Glutamatergic neuron (in vitro differentiated cells): ENCODE measurements at regions not wholly inside any gene's neighbourhood (a gene's known extent, or its start where the extent isn't known, plus 50 kb on each side); places are given as distances from the start of the nearest gene placed in this dataset.

Experiments
- DNase-seq: peaks from one replicate; pipeline ENCODE4 v3.0.0; 2022
- H3K27ac Mint-ChIP-seq: one replicate; pipeline ENCODE4 v1.8.0; 2020; ENCODE audit warnings: mild to moderate bottlenecking, mixed read lengths, inconsistent platforms; ENCODE audit not compliant: unreplicated experiment
- H3K27me3 Mint-ChIP-seq: one replicate; pipeline ENCODE4 v1.8.0; 2020; ENCODE audit warnings: mild to moderate bottlenecking, moderate library complexity, mixed read lengths, inconsistent platforms; ENCODE audit not compliant: unreplicated experiment
- H3K36me3 Mint-ChIP-seq: one replicate; pipeline ENCODE4 v1.8.0; 2020; ENCODE audit warnings: mild to moderate bottlenecking, mixed read lengths, inconsistent platforms; ENCODE audit not compliant: unreplicated experiment
- H3K4me1 Mint-ChIP-seq: one replicate; pipeline ENCODE4 v1.8.0; 2020; ENCODE audit warnings: mild to moderate bottlenecking, low read depth, mixed read lengths, inconsistent platforms; ENCODE audit not compliant: unreplicated experiment
- H3K4me3 Mint-ChIP-seq: one replicate; pipeline ENCODE4 v1.8.0; 2020; ENCODE audit warnings: mild to moderate bottlenecking, mixed read lengths, inconsistent platforms; ENCODE audit not compliant: unreplicated experiment
- H3K9me3 Mint-ChIP-seq: one replicate; pipeline ENCODE4 v1.8.0; 2020; ENCODE audit warnings: mild to moderate bottlenecking, moderate library complexity, mixed read lengths, inconsistent platforms; ENCODE audit not compliant: unreplicated experiment
- CTCF ChIP-seq: fragments of 200-600 bp; sonication (generic); IDR thresholded peaks from one replicate; pipeline ENCODE4 v1.5.0; 2021; ENCODE audit not compliant: partially characterized antibody, unreplicated experiment

DNA sequence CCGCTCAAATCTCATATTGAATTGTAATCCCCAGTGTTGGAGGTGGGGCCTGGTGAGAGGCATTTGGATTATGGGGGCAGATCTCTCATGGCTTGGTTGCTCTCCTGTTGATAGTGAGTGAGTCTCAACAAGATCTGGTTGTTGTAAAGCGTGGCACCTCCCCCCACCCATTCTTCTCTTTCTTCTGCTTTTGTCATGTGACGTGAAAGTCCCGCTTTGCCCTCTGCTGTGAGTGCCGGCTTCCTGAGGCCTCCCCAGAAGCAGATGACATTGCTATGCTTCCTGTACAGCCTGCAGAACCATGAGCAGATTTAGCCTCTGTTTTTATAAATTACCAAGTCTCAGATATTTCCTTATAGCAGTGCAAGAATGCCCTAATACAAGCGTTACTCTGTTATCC, 673.8 kb downstream of the ADCYAP1 start:
- Mint-ChIP-seq H3K27me3 (no peaks in the 10 kb centered on the region), H3K9me3 (no peaks in the 10 kb centered on the region), H3K27ac (no peak overlapping the region), H3K4me1 (no peaks in the 10 kb centered on the region), H3K36me3 (no peaks in the 10 kb centered on the region), H3K4me3 (no peak overlapping the region)
- no peak for TF ChIP-seq CTCF
- no peak for DNase-seq

DNA sequence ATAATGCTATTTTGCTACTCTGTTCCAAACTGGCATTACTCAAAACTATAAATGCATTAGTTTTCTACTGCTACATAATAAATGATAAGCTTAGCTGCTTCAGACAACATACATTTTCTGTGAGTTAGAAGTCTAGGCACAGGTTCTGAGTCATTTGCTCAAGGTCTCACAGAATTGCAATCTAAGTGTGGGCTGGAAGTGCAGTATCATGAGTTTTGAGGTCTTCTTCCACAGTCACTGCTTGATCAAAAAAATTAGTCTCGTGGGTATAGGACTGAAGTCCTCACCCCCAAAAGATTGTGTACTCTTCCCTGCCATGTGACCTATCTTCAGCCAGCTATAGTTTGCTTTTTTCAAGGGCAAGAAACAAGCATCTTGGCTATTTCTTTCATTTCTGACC, 676.9 kb downstream of the ADCYAP1 start:
- Mint-ChIP-seq H3K27ac (no peak overlapping the region), H3K36me3 (no peaks in the 10 kb centered on the region), H3K27me3 (no peaks in the 10 kb centered on the region), H3K4me1 (no peaks in the 10 kb centered on the region), H3K9me3 (peaks cover 2% of the 10 kb centered on the region), H3K4me3 (no peak overlapping the region)
- DNase-seq, result no peak
- TF ChIP-seq CTCF, result no peak

DNA sequence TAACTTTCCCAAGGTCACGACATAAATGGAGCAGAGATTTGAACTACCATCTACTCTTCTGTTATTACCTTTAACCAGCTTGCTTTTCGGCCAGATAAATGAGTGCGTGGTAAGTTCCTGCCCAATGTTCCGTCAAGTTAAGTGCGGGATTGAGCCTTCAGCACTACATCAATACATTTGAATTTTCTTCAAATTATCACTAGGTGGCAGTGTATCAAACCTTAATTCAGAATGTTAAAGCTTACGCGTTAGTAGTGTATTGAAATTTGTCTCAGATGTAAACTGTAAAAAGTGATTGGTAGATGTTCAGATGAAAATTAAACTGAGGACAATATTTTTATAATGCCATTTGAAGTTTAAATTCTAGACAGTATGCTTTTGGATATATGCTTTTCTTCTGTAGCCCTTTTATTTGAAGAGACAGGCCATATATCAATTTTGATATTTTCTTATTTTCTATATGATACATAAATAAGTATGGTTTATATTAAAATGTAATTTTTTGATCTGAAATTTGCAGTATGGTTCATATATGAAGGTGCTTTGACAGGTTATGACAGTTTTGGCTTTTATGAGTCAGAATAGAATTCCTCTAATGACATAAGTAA, 681.3 kb downstream of the ADCYAP1 start:
- no peaks in the 10 kb centered on the region for H3K4me1 Mint-ChIP-seq
- no peaks in the 10 kb centered on the region for H3K27me3 Mint-ChIP-seq
- no peak overlapping the region for H3K27ac Mint-ChIP-seq
- peak; percentile 62 for TF ChIP-seq CTCF
- H3K9me3 Mint-ChIP-seq, result peaks cover 2% of the 10 kb centered on the region
- DNase-seq, result no peak
- H3K36me3 Mint-ChIP-seq, result no peaks in the 10 kb centered on the region
- no peak overlapping the region for H3K4me3 Mint-ChIP-seq

DNA sequence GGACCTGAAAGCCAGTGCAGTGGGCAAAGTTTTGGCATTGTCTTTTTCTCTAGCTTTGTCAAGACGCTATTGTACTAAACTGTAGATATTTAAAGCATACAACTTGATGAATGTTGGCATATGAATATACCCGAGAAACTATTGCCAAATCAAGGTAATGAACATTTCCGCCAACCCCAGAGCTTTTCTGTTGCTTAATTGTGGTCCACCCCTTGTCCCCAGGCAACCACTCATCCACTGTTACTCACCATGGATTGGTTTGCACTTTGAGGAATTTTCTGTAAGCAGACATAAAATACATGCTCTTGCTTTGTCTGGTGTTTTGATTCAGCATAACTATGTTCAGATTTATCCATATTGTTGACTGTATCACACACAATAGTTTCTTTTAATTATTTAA, 688.4 kb downstream of the ADCYAP1 start:
- H3K9me3 Mint-ChIP-seq, result no peaks in the 10 kb centered on the region
- no peak for TF ChIP-seq CTCF
- H3K36me3 Mint-ChIP-seq, result no peaks in the 10 kb centered on the region
- H3K27ac Mint-ChIP-seq, result no peak overlapping the region
- H3K4me1 Mint-ChIP-seq, result no peaks in the 10 kb centered on the region
- no peak for DNase-seq
- no peak overlapping the region for H3K4me3 Mint-ChIP-seq
- H3K27me3 Mint-ChIP-seq, result no peaks in the 10 kb centered on the region

DNA sequence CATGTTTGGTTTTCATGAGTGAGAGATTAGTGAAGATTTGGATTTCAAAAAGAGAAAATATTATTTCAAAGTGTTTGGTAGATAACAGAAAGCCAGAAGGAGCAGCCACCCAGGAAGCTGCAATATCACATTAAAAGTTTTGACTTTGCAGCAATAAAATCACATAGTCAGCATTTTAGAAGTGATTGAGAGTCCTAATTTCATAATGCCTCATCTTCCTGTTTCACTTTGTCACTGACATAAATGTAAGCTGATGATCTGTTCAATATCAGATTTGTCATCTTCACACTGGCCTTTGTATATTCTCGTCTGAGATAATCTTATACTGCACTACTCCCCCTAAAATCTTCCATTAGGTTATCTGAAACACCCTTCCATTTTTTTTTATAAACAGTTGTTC, 690.5 kb downstream of the ADCYAP1 start:
- no peaks in the 10 kb centered on the region for H3K9me3 Mint-ChIP-seq
- H3K27ac Mint-ChIP-seq, result no peak overlapping the region
- DNase-seq, result no peak
- H3K4me3 Mint-ChIP-seq, result no peak overlapping the region
- TF ChIP-seq CTCF, result no peak
- no peaks in the 10 kb centered on the region for H3K36me3 Mint-ChIP-seq
- no peaks in the 10 kb centered on the region for H3K27me3 Mint-ChIP-seq
- H3K4me1 Mint-ChIP-seq, result no peaks in the 10 kb centered on the region
